ENCODE measurements at regions not wholly inside any gene's neighbourhood (a gene's known extent, or its start where the extent isn't known, plus 50 kb on each side); places are given as distances from the start of the nearest gene placed in this dataset.

GRCh38 chr2:104049438-104049837 lies 804.5 kb upstream of the POU3F3 start:
- DNase-seq = no peak

DNA sequence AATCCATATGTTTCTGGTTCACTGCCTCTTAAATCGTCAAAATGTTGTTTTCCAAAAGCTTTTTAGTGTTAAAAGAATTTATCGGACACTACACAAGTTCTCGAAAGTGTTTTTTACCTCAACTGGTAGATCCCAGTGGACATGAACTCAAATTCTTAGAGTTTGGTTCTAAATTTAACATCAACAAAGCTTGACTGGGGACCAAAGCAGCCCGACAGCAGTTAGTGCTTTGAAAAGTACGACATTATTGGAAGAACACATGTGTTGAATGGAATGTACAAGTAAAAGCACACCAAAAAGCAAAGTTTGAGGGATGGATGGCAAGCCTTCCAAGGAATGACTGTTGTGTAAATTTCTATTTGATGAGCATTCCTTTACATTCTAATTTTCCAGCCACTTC lies 803.9 kb upstream of the POU3F3 start:
- DNase-seq = no peak

GRCh38 chr2:104050656-104051242 lies 803.2 kb upstream of the POU3F3 start:
- DNase-seq = no peak

GRCh38 chr2:104051766-104052165 lies 802.1 kb upstream of the POU3F3 start:
- DNase-seq = no peak

DNA sequence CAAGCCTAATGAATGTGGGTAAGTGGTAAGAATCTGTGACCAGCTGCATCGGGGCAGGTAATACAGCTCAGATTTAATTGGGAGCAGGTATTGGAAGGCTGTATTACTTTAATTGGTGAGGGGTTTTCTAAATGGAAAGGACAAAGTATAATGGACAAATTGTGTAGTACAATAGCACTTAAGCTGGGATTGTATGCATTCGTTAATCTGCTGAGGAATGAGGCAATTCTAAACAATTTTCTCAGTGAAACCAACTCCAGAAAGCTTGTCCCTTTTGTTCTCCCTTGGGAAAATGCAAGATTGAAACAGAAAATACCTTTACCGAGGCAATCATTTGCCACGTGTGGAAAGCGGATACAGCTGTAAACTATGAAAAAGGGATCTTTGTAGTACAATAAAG lies 801.6 kb upstream of the POU3F3 start:
- no peak for DNase-seq

- DNase-seq = no peak
These were observed 797.5 kb upstream of the POU3F3 start for GRCh38 chr2:104056451-104056850.

- no peak for DNase-seq
These were observed 785.2 kb upstream of the POU3F3 start for GRCh38 chr2:104068665-104069064.

DNA sequence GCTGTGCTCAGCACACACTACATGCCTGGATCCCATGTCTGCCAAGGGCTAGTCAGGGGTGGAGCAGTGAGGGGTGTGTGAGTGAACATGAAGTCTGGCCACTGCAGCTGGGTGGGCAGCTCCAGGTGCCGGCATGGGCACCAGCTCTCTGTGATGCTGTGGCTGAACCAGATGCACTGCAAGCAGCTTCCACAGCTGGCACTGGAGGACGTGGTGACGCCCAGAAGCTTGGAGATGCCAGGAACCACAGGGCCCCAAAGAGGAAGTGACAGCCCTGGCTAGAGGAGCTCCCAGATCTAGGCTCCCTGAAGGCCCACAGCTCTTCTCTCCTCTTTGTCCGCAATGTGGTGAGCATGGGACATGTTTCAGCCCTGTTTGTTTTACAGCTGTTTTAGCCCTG lies 776.3 kb upstream of the POU3F3 start:
- no peak for DNase-seq

DNA sequence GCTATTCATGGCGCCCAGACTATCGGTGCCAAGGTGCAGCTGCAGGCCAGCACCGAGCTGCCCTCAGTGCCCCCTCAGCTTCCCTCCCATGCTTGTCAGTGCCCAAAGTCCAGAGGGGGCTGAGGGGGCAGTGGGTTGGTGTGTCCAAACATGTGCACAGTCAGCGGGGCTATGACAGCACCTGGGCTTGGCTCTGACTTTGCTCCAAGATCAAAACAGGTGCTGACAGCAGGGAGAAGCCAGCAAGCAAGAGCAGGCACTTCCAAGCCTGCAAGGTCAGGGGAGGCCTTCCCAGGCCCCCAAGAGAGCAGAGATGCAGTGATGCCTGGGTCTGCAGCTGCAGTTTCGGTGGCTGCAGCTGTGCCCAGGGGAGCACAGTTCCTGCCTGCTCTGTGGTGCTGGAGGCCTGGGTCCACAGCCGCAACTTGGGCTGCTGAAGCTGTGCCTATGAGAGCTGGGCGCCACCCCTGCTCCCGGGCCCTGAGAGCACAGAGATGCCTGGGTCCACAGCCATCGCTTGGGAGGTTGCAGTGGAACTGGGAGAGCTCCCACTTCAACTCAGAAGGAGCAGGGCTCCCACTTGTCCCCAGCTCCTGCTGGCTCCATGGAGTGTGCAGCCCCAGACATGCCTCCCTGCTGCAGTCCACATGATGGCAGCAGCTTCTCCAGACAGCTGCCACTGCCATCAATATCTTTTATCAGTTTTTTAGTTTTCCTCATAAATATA lies 775.3 kb upstream of the POU3F3 start:
- no peak for DNase-seq

GRCh38 chr2:104088745-104089144 lies 765.2 kb upstream of the POU3F3 start:
- DNase-seq = no peak

DNA sequence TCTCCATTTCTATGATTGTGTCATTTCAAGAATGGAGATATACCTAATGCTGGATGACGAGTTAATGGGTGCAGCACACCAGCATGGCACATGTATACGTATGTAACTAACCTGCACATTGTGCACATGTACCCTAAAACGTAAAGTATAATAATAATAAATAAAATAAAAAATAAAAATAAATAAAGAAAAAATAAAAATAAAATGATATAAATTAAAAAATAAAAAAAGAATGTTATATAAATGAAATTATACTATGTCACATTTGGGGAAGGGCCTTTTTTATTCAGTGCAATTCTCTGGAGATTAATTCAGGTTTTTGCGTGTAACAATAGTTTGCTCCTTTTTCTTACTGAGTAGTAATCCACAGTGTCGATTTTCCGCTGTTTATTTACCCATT lies 763.5 kb upstream of the POU3F3 start:
- DNase-seq = no peak

DNA sequence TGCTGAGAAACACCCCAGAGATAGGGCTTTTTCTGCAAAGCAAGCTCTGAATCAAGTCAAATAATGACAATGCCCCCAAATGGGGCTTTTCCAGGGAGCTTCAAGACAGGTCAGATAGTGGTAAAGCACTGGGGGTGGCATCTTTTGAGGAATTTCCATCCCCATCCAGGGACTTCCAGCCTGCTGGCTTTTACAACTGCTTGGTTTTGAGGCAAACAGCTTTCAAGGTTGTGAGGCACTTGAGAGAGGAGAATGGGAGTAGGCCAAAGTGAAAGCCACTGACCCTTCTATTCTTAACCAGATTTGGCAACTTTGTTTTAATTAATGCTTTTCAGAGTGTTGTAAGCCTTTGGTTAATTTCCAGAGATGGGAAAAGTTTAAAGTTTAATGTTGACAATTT lies 762.0 kb upstream of the POU3F3 start:
- no peak for DNase-seq

GRCh38 chr2:104092886-104093285 lies 761.0 kb upstream of the POU3F3 start:
- DNase-seq = no peak

- no peak for DNase-seq
These were observed 751.3 kb upstream of the POU3F3 start for GRCh38 chr2:104102615-104103014.

DNA sequence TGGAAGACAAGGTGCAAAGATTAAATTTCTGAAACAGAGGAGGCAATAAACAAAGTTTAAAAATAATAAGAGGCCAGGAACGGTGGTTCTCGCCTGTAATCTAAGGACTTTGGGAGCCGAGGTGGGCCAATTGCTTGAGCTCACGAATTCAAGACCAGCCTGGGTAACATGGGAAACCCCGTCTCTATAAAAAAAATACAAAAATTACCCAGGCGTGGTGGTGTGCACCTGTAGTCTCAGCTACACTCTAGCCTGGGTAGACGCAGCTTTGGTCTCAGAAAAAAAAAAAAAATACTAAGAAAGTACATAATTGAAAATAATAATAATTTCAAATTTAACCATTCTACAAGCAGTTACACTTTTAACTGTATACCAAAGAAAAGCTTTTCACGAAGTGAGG lies 744.6 kb upstream of the POU3F3 start:
- DNase-seq = no peak

- no peak for DNase-seq
These were observed 735.0 kb upstream of the POU3F3 start for GRCh38 chr2:104118889-104119288.

DNA sequence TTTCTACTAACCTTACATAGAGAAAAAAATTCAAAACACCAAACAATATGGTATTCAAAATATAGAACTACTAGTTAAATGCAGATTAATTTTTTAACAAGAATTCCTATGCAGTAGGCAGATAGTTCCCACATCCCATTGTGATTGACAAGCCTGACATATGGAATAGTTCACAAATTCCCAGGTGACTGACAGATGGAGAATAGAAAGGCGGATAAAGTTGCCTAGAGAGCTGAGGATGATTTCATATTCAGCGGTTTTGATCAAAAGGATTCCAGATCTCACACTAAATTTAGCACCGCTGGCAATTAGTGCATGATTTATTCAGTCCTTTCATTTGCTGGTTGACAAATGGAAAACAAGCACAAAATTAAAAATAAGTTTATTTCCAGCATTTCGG lies 733.7 kb upstream of the POU3F3 start:
- no peak for DNase-seq

GRCh38 chr2:104125096-104125495 lies 728.8 kb upstream of the POU3F3 start:
- no peak for DNase-seq

DNA sequence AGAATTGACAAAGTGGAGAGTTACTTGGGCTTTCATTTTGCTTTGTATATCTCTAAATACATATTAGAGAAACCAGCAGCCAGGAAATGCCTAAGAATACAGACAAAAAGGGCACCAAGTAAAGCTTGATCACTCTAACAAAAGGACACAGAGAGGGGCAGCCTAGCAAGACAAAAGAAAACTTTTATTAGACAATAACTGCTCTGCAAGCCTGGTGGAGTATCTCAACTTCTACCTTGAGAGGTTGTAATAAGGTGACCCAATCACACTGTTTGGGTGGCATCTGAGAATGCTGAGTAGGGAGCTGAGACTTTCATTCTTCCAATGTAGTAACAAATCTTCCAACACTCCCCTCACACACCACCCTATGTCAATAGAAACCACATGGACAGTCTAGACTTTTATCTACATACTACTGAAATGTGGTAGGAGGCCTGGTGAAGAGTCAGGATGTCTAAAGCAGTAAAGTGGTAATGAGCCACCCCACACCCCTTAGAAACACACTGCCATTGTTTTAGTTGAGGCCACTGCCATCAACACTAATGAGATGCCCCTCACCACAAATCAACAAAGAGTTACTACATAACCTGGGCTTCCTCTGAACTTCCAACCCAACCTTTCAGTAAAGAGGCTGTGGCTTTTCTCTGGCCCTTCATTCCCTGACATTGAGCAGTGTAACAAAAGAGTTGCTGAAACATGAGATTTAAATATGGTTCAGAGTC lies 726.7 kb upstream of the POU3F3 start:
- no peak for DNase-seq

GRCh38 chr2:104140361-104140760 lies 713.6 kb upstream of the POU3F3 start:
- DNase-seq = no peak

DNA sequence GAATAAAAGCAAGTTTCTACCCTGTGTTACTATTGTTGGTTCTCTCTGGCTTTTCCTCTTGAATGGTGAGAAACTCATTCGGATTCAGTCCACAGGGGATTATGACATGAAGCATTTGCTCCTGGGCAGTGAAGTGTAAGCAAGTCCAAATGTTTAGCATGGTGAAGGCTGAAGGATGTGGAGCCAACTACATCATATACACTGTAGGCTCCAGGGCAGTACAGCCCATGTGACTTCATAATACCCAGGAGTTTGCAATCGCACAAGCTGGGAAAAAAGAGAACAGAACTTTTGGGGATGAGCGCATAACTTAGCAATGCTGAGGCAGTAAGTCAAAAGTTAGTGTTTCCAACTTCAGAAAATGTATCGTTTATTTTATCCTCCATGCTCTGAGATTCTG lies 695.7 kb upstream of the POU3F3 start:
- no peak for DNase-seq

- DNase-seq = no peak
These were observed 690.2 kb upstream of the POU3F3 start for GRCh38 chr2:104163611-104164130.

GRCh38 chr2:104164721-104165252 lies 689.1 kb upstream of the POU3F3 start:
- no peak for DNase-seq

- no peak for DNase-seq
These were observed 676.7 kb upstream of the POU3F3 start for GRCh38 chr2:104177179-104177578.

Measured in DMS79 (cell line).